WTC11 (cell line): ENCODE measurements at regions not wholly inside any gene's neighbourhood (a gene's known extent, or its start where the extent isn't known, plus 50 kb on each side); places are given as distances from the start of the nearest gene placed in this dataset.

Experiments used
- ATAC-seq: fragments of 200-7000 bp; cut with Tn5 transposase; 2 replicates; pipeline ENCODE4 v1.10.0; 2021; ENCODE audit warnings: mild to moderate bottlenecking, moderate library complexity
- CTCF ChIA-PET: fragments of 300-600 bp; sonication (Branson Sonifier 250); formaldehyde crosslinking; loops from one replicate; lab custom pipeline; 2021; ENCODE audit warnings: antibody characterized with exemption; lab: Charles Lee
- POLR2A ChIA-PET: fragments of 350-600 bp; sonication (Branson Sonifier 250); formaldehyde crosslinking; loops from one replicate; lab custom pipeline; 2021; ENCODE audit warnings: antibody characterized with exemption; lab: Charles Lee
- DNase-seq: peaks from one replicate; pipeline ENCODE4 v3.0.0; 2021; ENCODE audit warnings: low spot score
- H3K27ac Mint-ChIP-seq: 2 replicates; pipeline ENCODE4 v1.8.0; 2021; ENCODE audit warnings: mixed read lengths
- H3K27me3 Mint-ChIP-seq: 2 replicates; pipeline ENCODE4 v1.8.0; 2021; ENCODE audit warnings: low read depth, mild to moderate bottlenecking, moderate library complexity, mixed read lengths
- H3K36me3 Mint-ChIP-seq: 2 replicates; pipeline ENCODE4 v1.8.0; 2021; ENCODE audit warnings: mixed read lengths
- H3K4me1 Mint-ChIP-seq: 2 replicates; pipeline ENCODE4 v1.8.0; 2022; ENCODE audit warnings: mixed read lengths
- H3K4me3 Mint-ChIP-seq: 2 replicates; pipeline ENCODE4 v1.8.0; 2021; ENCODE audit warnings: mild to moderate bottlenecking, moderate library complexity, mixed read lengths
- H3K9me3 Mint-ChIP-seq: 2 replicates; pipeline ENCODE4 v1.8.0; 2021; ENCODE audit warnings: mixed read lengths
- CBFB ChIP-seq: sonication (generic); formaldehyde crosslinking; IDR thresholded peaks from 2 replicates; pipeline ENCODE4 v1.8.1; 2022; ENCODE audit warnings: mild to moderate bottlenecking, low read depth, missing genetic modification reagents
- ERG ChIP-seq: fragments of 250-450 bp; sonication (Bioruptor Pico); IDR thresholded peaks from 2 replicates; pipeline ENCODE4 v1.8.0; 2021; ENCODE audit warnings: mild to moderate bottlenecking
- FOXK1 ChIP-seq: sonication (generic); formaldehyde crosslinking; IDR thresholded peaks from 2 replicates; pipeline ENCODE4 v1.8.0; 2022; ENCODE audit warnings: mild to moderate bottlenecking, moderate library complexity, missing genetic modification reagents
- FOXP1 ChIP-seq: sonication (generic); formaldehyde crosslinking; IDR thresholded peaks from 2 replicates; pipeline ENCODE4 v1.8.0; 2022; ENCODE audit warnings: missing genetic modification reagents, mild to moderate bottlenecking, moderate library complexity, borderline replicate concordance
- HMGXB4 ChIP-seq: sonication (generic); formaldehyde crosslinking; IDR thresholded peaks from 2 replicates; pipeline ENCODE4 v1.8.1; 2023; ENCODE audit warnings: mild to moderate bottlenecking, moderate library complexity, missing genetic modification reagents
- JUN ChIP-seq: sonication (generic); formaldehyde crosslinking; IDR thresholded peaks from 2 replicates; pipeline ENCODE4 v1.8.0; 2023; ENCODE audit warnings: mild to moderate bottlenecking, missing genetic modification reagents
- MYBL2 ChIP-seq: sonication (generic); formaldehyde crosslinking; IDR thresholded peaks from 2 replicates; pipeline ENCODE4 v1.8.1; 2023; ENCODE audit warnings: mild to moderate bottlenecking, moderate library complexity, missing genetic modification reagents
- OVOL2 ChIP-seq: fragments of 250-450 bp; sonication (Bioruptor Pico); IDR thresholded peaks from 2 replicates; pipeline ENCODE4 v1.9.0; 2021; ENCODE audit warnings: mild to moderate bottlenecking, borderline replicate concordance
- RORB ChIP-seq: fragments of 250-450 bp; sonication (Bioruptor Pico); IDR thresholded peaks from 2 replicates; pipeline ENCODE4 v1.9.0; 2021; ENCODE audit warnings: mild to moderate bottlenecking
- SMAD4 ChIP-seq: sonication (generic); formaldehyde crosslinking; IDR thresholded peaks from 2 replicates; pipeline ENCODE4 v1.8.0; 2022; ENCODE audit warnings: mild to moderate bottlenecking, missing genetic modification reagents
- SP1 ChIP-seq: sonication (generic); formaldehyde crosslinking; conservative IDR thresholded peaks from 2 replicates; pipeline ENCODE4 v1.8.1; 2022; ENCODE audit warnings: missing genetic modification reagents
- TEAD1 ChIP-seq: sonication (generic); formaldehyde crosslinking; IDR thresholded peaks from 2 replicates; pipeline ENCODE4 v1.8.0; 2022; ENCODE audit warnings: mild to moderate bottlenecking, missing genetic modification reagents
- USF1 ChIP-seq: sonication (generic); formaldehyde crosslinking; IDR thresholded peaks from 2 replicates; pipeline ENCODE4 v1.8.0; 2022; ENCODE audit warnings: mild to moderate bottlenecking, missing genetic modification reagents
- ZBTB21 ChIP-seq: sonication (generic); formaldehyde crosslinking; IDR thresholded peaks from 2 replicates; pipeline ENCODE4 v1.8.1; 2023; ENCODE audit warnings: mild to moderate bottlenecking, missing genetic modification reagents, borderline replicate concordance
- ZMAT4 ChIP-seq: fragments of 250-450 bp; sonication (Bioruptor Pico); IDR thresholded peaks from 2 replicates; pipeline ENCODE4 v1.9.0; 2021; ENCODE audit warnings: mild to moderate bottlenecking
- ZNF121 ChIP-seq: sonication (generic); formaldehyde crosslinking; IDR thresholded peaks from 2 replicates; pipeline ENCODE4 v1.8.0; 2023; ENCODE audit warnings: missing genetic modification reagents
- ZNF138 ChIP-seq: sonication (generic); formaldehyde crosslinking; conservative IDR thresholded peaks from 2 replicates; pipeline ENCODE4 v1.8.1; 2022; ENCODE audit warnings: mild to moderate bottlenecking, moderate library complexity, missing genetic modification reagents
- ZNF232 ChIP-seq: sonication (generic); formaldehyde crosslinking; IDR thresholded peaks from 2 replicates; pipeline ENCODE4 v1.8.0; 2022; ENCODE audit warnings: mild to moderate bottlenecking, missing genetic modification reagents
- ZNF317 ChIP-seq: sonication (generic); formaldehyde crosslinking; IDR thresholded peaks from 2 replicates; pipeline ENCODE4 v1.8.1; 2023; ENCODE audit warnings: low read depth, mild to moderate bottlenecking, moderate library complexity, missing genetic modification reagents, borderline replicate concordance
- ZNF396 ChIP-seq: fragments of 250-450 bp; sonication (Bioruptor Pico); IDR thresholded peaks from 2 replicates; pipeline ENCODE4 v1.8.0; 2021; ENCODE audit warnings: mild to moderate bottlenecking, moderate library complexity, borderline replicate concordance
- ZNF416 ChIP-seq: fragments of 250-450 bp; sonication (Bioruptor Pico); IDR thresholded peaks from 2 replicates; pipeline ENCODE4 v1.9.0; 2021; ENCODE audit warnings: mild to moderate bottlenecking, inconsistent platforms
- TF ChIP-seq, protein P1 (sequence below): sonication (generic); formaldehyde crosslinking; IDR thresholded peaks from 2 replicates; pipeline ENCODE4 v1.8.1; 2023; ENCODE audit warnings: mild to moderate bottlenecking, missing genetic modification reagents, moderate library complexity
- TF ChIP-seq, protein P2 (sequence below): sonication (generic); formaldehyde crosslinking; IDR thresholded peaks from 2 replicates; pipeline ENCODE4 v1.8.1; 2022; ENCODE audit warnings: mild to moderate bottlenecking, missing genetic modification reagents, moderate library complexity, borderline replicate concordance

- TF ChIP-seq RORB (CRISPR knock-in tag) (no peak), ZNF121 (CRISPR knock-in tag) (no peak), HMGXB4 (CRISPR knock-in tag) (no peak), JUN (no peak), ZNF317 (CRISPR knock-in tag) (no peak), ZNF232 (CRISPR knock-in tag) (no peak), ZNF396 (no peak), ZNF138 (CRISPR knock-in tag) (no peak), CBFB (no peak)
- TF ChIP-seq, protein P1, sequence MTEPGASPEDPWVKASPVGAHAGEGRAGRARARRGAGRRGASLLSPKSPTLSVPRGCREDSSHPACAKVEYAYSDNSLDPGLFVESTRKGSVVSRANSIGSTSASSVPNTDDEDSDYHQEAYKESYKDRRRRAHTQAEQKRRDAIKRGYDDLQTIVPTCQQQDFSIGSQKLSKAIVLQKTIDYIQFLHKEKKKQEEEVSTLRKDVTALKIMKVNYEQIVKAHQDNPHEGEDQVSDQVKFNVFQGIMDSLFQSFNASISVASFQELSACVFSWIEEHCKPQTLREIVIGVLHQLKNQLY (CRISPR knock-in tag), result no peak
These were observed 269.8 kb downstream of the RFC3 start (continued) for GRCh38 chr13:34087791-34088190.

GRCh38 chr13:34103854-34104253, 285.9 kb downstream of the RFC3 start:
- Mint-ChIP-seq H3K27ac (no peak overlapping the region), H3K27me3 (no peaks in the 10 kb centered on the region), H3K4me3 (no peak overlapping the region), H3K4me1 (no peaks in the 10 kb centered on the region), H3K36me3 (0 out of 2 replicates have a peak, but pooled peaks cover under 1% of the 10 kb centered on the region), H3K9me3 (peaks cover 11% of the 10 kb centered on the region)
- no peak for TF ChIP-seq MYBL2 (CRISPR knock-in tag)
- TF ChIP-seq HMGXB4 (CRISPR knock-in tag), result no peak
- no peak for TF ChIP-seq SP1 (CRISPR knock-in tag)
- no peak for TF ChIP-seq ZMAT4 (CRISPR knock-in tag)
- TF ChIP-seq ZBTB21 (CRISPR knock-in tag), result no peak
- TF ChIP-seq, protein P2, sequence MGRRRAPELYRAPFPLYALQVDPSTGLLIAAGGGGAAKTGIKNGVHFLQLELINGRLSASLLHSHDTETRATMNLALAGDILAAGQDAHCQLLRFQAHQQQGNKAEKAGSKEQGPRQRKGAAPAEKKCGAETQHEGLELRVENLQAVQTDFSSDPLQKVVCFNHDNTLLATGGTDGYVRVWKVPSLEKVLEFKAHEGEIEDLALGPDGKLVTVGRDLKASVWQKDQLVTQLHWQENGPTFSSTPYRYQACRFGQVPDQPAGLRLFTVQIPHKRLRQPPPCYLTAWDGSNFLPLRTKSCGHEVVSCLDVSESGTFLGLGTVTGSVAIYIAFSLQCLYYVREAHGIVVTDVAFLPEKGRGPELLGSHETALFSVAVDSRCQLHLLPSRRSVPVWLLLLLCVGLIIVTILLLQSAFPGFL (CRISPR knock-in tag), result no peak
- no peak for TF ChIP-seq ERG
- TF ChIP-seq TEAD1, result no peak
- no peak for TF ChIP-seq OVOL2
- TF ChIP-seq FOXP1, result no peak
- TF ChIP-seq SMAD4 (CRISPR knock-in tag), result no peak
- TF ChIP-seq USF1 (CRISPR knock-in tag), result no peak
- no peak for TF ChIP-seq FOXK1
- TF ChIP-seq ZNF416, result no peak
- ATAC-seq (no peak), DNase-seq (no peak)
- ChIA-PET CTCF (no interaction called here), POLR2A (no interaction called here)
